Stimulated activated CD4-positive, alpha-beta T cell treated with anti-CD3 and anti-CD28 coated beads, TNF-alpha, amount 100 ng/mL, for 48 hours (primary cell): ENCODE measurements at regions not wholly inside any gene's neighbourhood (a gene's known extent, or its start where the extent isn't known, plus 50 kb on each side); places are given as distances from the start of the nearest gene placed in this dataset.
"Not testable (repeated sequence)": the region's sequence is repeated elsewhere in the genome, so short reads cannot be mapped to it uniquely, and the experiment has no call there.

Experiments used
- DNase-seq, 3 donors: peaks; one replicate each; pipeline ENCODE4 v3.0.0-alpha.2; 2020; ENCODE audit warnings: low read depth in 3 of 3

GRCh38 chr9:42656789-42657188 lies 473.3 kb downstream of the SPATA31A6 start:
- not testable (repeated sequence) for DNase-seq

GRCh38 chr9:42657496-42657895 lies 474.0 kb downstream of the SPATA31A6 start:
- not testable (repeated sequence) for DNase-seq

DNA sequence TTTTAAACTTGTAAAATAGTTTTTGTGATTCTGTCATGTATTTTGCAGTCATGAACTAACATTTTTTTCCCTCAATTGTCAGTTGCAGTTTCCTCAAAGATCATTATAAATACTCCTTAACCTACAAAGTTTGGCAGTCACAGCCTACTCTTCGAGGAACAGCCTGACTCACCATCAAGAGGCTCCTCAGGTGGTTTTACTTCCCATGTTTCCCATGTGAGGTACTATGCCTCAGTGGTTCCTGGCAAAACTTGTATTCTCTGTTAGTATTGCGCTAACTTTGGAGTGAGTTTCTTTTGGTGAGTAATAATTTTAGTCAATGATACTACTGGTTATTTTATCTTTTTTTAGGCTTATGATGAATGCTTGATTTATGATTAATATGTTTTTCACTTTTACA lies 513.7 kb downstream of the SPATA31A6 start:
- DNase-seq, result not testable (repeated sequence)

- DNase-seq, result not testable (repeated sequence)
Measured at GRCh38 chr9:42702890-42703289, 519.4 kb downstream of the SPATA31A6 start.

DNA sequence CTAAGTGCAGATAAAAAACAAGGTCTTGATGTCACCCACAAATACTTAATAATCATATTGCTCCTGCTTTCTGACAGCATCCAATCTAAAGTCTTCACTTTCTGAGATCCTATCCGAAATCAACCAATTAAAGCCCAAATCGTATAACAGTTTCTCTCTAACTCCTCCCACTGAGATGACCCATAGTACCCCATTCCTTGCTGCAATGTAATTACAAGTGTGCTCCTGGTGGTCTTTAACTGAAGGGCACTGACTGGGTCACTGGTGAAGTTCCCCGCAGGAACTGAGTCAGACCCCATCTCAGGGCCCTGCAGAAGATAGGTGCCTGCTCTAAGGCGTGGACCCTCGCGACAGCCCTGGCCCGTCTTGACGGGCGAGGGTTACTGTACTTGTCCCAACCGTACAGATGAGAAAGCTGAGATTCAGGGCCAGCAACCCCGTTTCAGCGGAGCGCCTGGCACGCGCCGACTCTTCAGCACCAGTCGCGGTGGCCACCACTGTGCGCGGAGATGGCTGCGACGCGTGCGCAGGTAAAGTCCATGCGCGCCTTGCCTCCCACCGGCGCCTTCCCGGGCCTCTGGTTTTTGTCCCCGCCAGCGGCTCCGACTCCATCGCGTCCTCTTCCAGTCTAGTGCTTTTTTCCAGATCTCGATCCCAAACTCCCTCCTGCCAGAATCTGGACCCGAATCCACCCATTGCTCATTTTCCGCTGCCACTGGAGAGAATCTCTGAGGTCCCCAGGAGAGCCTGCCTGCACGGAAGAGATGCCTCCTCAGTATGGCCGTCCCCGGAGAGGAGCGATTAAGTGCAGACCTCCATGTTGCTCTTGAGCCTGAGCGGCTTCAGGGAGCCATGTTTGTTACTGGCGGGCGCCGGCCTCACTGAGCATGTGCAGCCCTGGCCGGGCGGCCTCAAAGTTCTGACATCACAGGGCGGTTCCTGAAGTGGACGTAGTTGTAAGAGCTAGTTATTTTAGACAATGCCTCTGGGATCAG lies 541.7 kb downstream of the SPATA31A6 start:
- peak in 1 of 3 donors; percentile 6 for DNase-seq

- peak; percentile 38 to 53 (median 51) for DNase-seq
Measured at GRCh38 chr9:42743030-42743814, 559.8 kb downstream of the SPATA31A6 start.

DNA sequence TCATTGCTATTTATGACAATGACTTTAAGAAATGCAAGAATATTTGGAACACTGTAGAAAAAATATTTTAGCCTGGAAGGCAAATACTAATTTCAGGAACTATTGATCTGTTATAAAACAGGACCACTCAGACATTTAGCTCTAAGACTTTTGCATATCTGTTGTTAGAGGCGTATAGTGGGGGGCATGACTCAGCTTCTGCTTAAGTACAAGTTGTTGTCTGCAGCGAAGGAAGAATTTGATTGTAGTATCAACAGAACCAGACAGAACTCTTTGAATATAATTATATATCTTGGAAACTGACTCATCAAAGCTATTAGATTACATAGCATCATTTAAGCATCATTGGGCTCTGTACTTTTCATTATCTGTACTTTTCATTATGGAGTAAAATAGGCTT lies 573.8 kb downstream of the SPATA31A6 start:
- not testable (repeated sequence) for DNase-seq

DNA sequence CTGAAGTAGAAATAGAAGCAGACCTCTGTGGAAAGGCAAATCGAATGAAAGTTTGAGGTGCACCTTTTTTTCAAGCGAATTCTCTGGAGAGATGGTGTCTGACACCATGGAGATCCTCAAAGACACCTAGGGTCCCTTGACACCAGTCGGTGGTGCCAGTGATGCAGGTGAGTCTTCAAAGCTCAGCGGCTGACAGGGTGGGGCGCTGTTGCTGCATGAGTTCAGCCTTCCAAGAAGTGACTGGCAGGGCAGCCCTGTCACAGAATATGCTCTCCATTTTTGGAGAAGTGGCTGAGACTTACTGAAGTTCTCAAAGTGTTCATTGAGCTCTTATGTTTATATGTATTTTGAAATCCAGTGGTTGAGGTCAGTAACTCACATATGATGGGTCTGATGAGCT lies 575.9 kb downstream of the SPATA31A6 start:
- DNase-seq, result not testable (repeated sequence)

DNA sequence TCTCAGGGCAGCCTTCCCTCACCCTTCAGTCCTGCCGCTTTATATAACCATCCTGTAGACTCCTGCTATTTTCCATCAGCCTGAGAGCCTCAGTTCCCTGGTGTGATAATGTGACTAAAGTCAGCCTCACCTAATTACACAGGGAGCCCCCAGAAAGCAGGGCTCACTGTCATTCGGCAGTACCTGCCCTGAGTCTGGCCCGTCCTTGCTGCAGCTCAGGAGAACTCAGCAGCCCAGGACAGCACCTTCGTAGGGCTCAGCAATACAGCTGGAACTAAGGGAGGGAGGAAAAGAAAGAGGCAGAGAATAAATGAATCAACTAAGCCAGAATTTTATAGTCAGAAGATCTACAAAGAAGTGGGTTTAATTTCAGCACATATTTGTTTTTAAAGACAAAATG lies 598.7 kb downstream of the SPATA31A6 start:
- DNase-seq, result not testable (repeated sequence)

GRCh38 chr9:42792725-42793124 lies 609.3 kb downstream of the SPATA31A6 start:
- not testable (repeated sequence) for DNase-seq

DNA sequence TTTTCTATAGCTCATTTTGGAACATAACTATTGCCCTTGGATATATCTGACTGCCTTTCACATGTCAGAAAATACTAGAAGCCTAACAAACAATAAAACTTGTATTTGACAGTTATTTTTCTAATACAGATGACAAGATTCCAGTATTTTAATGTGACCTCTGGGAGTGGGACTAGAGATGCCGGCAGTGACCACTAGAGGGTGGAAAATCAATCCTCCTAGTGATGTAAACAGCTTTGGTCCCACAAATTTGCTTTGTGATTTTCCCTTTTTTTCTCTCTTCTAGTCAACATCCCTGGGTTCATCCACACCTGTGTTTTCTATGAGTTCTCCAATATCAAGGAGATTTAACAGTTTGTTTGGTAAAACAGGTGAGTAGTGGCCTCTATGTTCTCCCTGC lies 615.1 kb downstream of the SPATA31A6 start:
- DNase-seq, result not testable (repeated sequence)

GRCh38 chr9:42802716-42803115 lies 619.3 kb downstream of the SPATA31A6 start:
- not testable (repeated sequence) for DNase-seq

DNA sequence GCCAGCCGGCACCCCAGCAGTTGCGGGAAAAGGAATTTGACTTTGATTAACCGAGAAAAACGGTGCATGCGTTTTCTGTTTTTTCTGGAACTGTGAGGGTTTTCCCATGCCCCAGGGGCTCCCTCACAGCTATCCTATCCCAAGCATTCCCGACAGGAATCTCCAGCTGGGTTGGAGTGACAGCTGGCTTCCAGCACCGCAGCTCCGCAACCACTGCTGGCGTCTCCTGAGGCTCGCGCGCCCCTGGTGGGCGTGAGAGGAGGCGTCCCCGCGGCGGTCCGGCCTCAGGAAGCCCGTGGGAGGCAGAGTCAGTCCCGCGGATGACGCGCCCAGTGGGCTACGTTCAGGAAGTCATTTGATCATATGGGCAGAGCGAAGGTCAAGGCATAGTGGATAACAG lies 623.2 kb downstream of the SPATA31A6 start:
- DNase-seq, result not testable (repeated sequence)

- DNase-seq, result not testable (repeated sequence)
Measured at GRCh38 chr9:42821468-42821867, 638.0 kb downstream of the SPATA31A6 start.

DNA sequence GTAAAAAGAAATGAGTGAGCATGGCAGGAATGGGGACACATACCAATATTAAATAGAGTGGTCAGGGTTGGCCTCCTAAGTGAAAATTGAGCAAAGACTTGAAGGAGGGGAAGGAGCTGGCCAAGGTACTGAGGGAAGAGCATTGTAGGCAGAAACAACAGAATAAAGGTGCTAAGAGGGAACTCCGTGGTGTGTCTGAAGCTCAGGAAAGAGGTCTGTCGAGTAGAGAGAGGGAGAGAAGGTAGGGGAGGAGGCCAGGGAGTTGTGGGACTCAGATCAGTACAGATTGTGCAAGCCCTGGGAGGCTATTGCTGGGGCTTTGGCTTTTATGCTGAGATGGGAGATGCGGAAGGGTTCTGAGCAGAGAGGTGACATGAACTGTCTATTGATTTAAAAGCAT lies 664.7 kb downstream of the SPATA31A6 start:
- DNase-seq, result not testable (repeated sequence)

- DNase-seq, result not testable (repeated sequence)
Measured at GRCh38 chr9:42850896-42851693, 667.6 kb downstream of the SPATA31A6 start.

- not testable (repeated sequence) for DNase-seq
Measured at GRCh38 chr9:42851701-42852100, 668.2 kb downstream of the SPATA31A6 start.

GRCh38 chr9:42852133-42852930 lies 668.9 kb downstream of the SPATA31A6 start:
- not testable (repeated sequence) for DNase-seq

DNA sequence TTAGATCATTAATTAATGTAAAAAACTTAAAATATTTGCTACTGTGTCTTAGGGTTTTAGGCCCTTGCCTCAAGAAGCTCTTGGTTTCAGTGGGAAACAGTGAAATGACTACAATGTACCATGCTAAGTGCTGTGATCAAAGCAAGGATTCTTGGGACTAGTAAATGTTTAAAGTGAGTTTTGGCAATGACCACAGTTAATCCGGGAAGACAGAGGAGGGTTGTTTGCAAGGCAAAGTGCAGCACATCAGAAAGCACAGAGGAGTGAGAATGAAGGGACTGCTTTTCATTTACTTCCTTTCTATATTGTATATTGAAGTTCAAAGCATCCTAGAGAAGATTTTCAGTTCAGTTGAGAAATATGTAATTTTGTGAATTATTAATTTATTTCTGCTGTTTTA lies 676.7 kb downstream of the SPATA31A6 start:
- not testable (repeated sequence) for DNase-seq

- DNase-seq, result not testable (repeated sequence)
Measured at GRCh38 chr9:42862465-42862864, 679.0 kb downstream of the SPATA31A6 start.
